Endodermal cell (in vitro differentiated cells): ENCODE measurements at regions not wholly inside any gene's neighbourhood (a gene's known extent, or its start where the extent isn't known, plus 50 kb on each side); places are given as distances from the start of the nearest gene placed in this dataset.

Experiments used
- DNase-seq: peaks from one replicate; pipeline ENCODE4 v3.0.0-alpha.2; 2017
- H3K27ac ChIP-seq: 2 replicates; pipeline ENCODE4 v1.5.1; 2013; ENCODE audit warnings: mild to moderate bottlenecking, low read depth, low read length, moderate library complexity
- H3K27me3 ChIP-seq: 2 replicates; pipeline ENCODE4 v1.6.1; 2013; ENCODE audit warnings: mild to moderate bottlenecking, low read length, moderate library complexity; ENCODE audit not compliant: insufficient read depth, control insufficient read depth, poor library complexity, severe bottlenecking
- H3K36me3 ChIP-seq: 2 replicates; pipeline ENCODE4 v1.7.0; 2013; ENCODE audit warnings: mild to moderate bottlenecking, low read length, moderate library complexity; ENCODE audit not compliant: control insufficient read depth, insufficient read depth
- H3K4me1 ChIP-seq: one replicate; pipeline ENCODE4 v1.7.0; 2013; ENCODE audit warnings: low read length; ENCODE audit not compliant: control insufficient read depth, insufficient read depth
- H3K4me3 ChIP-seq: 2 replicates; pipeline ENCODE4 v1.5.1; 2013; ENCODE audit warnings: mild to moderate bottlenecking, low read length, moderate library complexity
- H3K9ac ChIP-seq: 2 replicates; pipeline ENCODE4 v1.6.1; 2013; ENCODE audit warnings: mild to moderate bottlenecking, low read length, moderate library complexity; ENCODE audit not compliant: poor library complexity, severe bottlenecking; ENCODE audit errors: extremely low read depth
- H3K9me3 ChIP-seq: 2 replicates; pipeline ENCODE4 v1.6.1; 2013; ENCODE audit warnings: mild to moderate bottlenecking, low read length, moderate library complexity; ENCODE audit not compliant: control insufficient read depth
- H3K27ac Mint-ChIP-seq: 2 replicates; pipeline ENCODE4 v1.8.0; 2020; ENCODE audit warnings: mixed read lengths
- H3K27me3 Mint-ChIP-seq: 2 replicates; pipeline ENCODE4 v1.8.0; 2021; ENCODE audit warnings: mild to moderate bottlenecking, mixed read lengths; ENCODE audit not compliant: insufficient read depth
- H3K36me3 Mint-ChIP-seq: 2 replicates; pipeline ENCODE4 v1.8.0; 2020; ENCODE audit warnings: low read depth, mixed read lengths
- H3K4me1 Mint-ChIP-seq: 2 replicates; pipeline ENCODE4 v1.8.0; 2020; ENCODE audit warnings: mixed read lengths
- H3K4me3 Mint-ChIP-seq: 2 replicates; pipeline ENCODE4 v1.8.0; 2020; ENCODE audit warnings: mild to moderate bottlenecking, moderate library complexity, mixed read lengths
- H3K9me3 Mint-ChIP-seq: 2 replicates; pipeline ENCODE4 v1.8.0; 2020; ENCODE audit warnings: mild to moderate bottlenecking, mixed read lengths
- CTCF ChIP-seq: fragments of 200-600 bp; sonication (generic); conservative IDR thresholded peaks from 2 replicates; pipeline ENCODE4 v1.5.0; 2021; ENCODE audit warnings: antibody characterized with exemption, mild to moderate bottlenecking
- WGBS, 2 experiments: methylation state at CpG; one replicate each; pipeline versions ENCODE4 v1.1.5 to v1.1.7; 2013; ENCODE audit warnings: missing lambda C conversion rate in 2 of 2, mixed read lengths in 1 of 2; ENCODE audit not compliant: insufficient coverage in 1 of 2, insufficient read length in 1 of 2; 5-methylcytosine and 5-hydroxymethylcytosine counted together

DNA sequence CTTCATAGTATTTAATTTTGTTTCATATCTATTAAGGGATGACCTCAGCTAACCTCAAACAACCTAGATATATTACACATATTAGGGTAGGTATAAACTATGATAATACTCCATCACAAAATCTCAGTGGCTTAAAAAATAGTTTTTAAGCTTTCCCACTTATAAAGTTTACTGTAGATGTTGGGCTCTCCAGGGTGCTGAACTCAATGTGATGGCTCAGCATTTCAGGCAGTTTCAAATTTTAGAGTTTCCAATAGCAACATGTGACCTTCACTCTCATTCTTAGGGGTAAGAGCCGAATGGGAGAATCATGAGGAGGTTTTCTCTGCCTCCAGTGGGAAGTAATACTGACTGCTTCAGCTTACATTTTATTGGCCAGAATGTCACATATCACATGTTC lies 357.3 kb downstream of the MEI4 start:
- WGBS, 2 experiments: 50 to 100% methylated on average over 1 of the region's 1 CpG
- no peaks in the 10 kb centered on the region for H3K36me3 Mint-ChIP-seq
- no peak for DNase-seq
- Histone ChIP-seq H3K27ac (no peak overlapping the region), H3K9ac (no peak overlapping the region), H3K27me3 (no peaks in the 10 kb centered on the region), H3K4me3 (no peak overlapping the region), H3K4me1 (no peaks in the 10 kb centered on the region), H3K9me3 (no peaks in the 10 kb centered on the region), H3K36me3 (no peaks in the 10 kb centered on the region)
- no peak overlapping the region for H3K27ac Mint-ChIP-seq
- H3K4me3 Mint-ChIP-seq: no peak overlapping the region
- H3K9me3 Mint-ChIP-seq: no peaks in the 10 kb centered on the region
- H3K27me3 Mint-ChIP-seq: no peaks in the 10 kb centered on the region
- no peaks in the 10 kb centered on the region for H3K4me1 Mint-ChIP-seq
- no peak for TF ChIP-seq CTCF

DNA sequence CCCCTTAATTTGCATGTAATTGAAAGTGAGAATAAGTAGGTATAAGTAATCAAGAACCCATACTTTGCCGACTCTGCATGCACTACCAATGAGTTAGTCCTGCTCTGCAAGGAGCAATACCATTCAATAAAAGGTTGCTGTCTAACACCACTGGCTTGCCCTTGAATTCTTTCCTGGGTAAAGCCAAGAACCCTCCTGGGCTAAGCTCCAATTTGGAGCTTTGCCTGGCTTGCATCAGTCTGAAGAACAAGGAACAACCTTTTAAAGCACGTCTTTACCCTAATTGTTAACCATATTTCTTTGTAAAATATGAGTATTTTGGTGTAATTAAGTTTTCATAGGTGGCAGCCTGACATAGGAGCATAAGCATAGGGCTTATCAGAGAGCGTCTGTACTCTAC lies 367.7 kb downstream of the MEI4 start:
- no peak overlapping the region for H3K27ac Mint-ChIP-seq
- Histone ChIP-seq H3K27ac (no peak overlapping the region), H3K4me1 (no peaks in the 10 kb centered on the region), H3K27me3 (no peaks in the 10 kb centered on the region), H3K9me3 (no peaks in the 10 kb centered on the region), H3K4me3 (no peak overlapping the region), H3K36me3 (no peaks in the 10 kb centered on the region), H3K9ac (no peak overlapping the region)
- H3K9me3 Mint-ChIP-seq: peaks cover 6% of the 10 kb centered on the region
- H3K36me3 Mint-ChIP-seq: no peaks in the 10 kb centered on the region
- no peak for TF ChIP-seq CTCF
- no peak for DNase-seq
- 92% methylated on average over 3 of the region's 3 CpGs; no CpG with 5 or more reads in 1 of the 2 experiments for WGBS, 2 experiments
- no peaks in the 10 kb centered on the region for H3K4me1 Mint-ChIP-seq
- no peaks in the 10 kb centered on the region for H3K27me3 Mint-ChIP-seq
- no peak overlapping the region for H3K4me3 Mint-ChIP-seq

DNA sequence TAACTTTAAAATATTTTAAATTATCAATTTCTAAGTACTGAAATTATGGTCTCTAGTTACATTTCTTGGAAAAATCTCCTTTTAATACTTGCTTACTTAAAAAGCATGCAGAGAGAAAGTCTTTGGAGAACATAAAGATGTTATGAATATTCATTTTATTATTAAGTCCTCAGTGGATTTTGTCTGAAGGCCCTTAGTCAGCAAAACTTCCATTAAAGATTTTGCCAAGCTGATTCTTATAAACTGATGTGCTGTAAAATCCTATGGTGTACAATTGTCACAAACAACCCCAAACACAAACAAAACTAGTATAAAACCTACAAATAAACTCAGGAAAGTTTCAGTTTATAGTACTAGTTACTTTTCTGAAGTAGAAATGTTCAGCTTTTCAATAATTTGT lies 372.7 kb downstream of the MEI4 start:
- peaks cover 12% of the 10 kb centered on the region for H3K9me3 Mint-ChIP-seq
- H3K36me3 ChIP-seq: no peaks in the 10 kb centered on the region
- no peak overlapping the region for H3K4me3 Mint-ChIP-seq
- H3K36me3 Mint-ChIP-seq: no peaks in the 10 kb centered on the region
- no peak for DNase-seq
- no peak overlapping the region for H3K9ac ChIP-seq
- H3K4me3 ChIP-seq: no peak overlapping the region
- H3K4me1 ChIP-seq: no peaks in the 10 kb centered on the region
- no peak for TF ChIP-seq CTCF
- H3K27me3 Mint-ChIP-seq: no peaks in the 10 kb centered on the region
- H3K9me3 ChIP-seq: no peaks in the 10 kb centered on the region
- H3K27ac ChIP-seq: no peak overlapping the region
- H3K27ac Mint-ChIP-seq: no peak overlapping the region
- no peaks in the 10 kb centered on the region for H3K27me3 ChIP-seq
- H3K4me1 Mint-ChIP-seq: no peaks in the 10 kb centered on the region
